Smooth muscle cell (in vitro differentiated cells): ENCODE measurements at regions not wholly inside any gene's neighbourhood (a gene's known extent, or its start where the extent isn't known, plus 50 kb on each side); places are given as distances from the start of the nearest gene placed in this dataset.

Experiments used
- DNase-seq: peaks from one replicate; lab custom pipeline; 2025; ENCODE audit not compliant: unreplicated experiment; lab: John Stamatoyannopoulos, UW
- H2AFZ ChIP-seq: fragments of 200-600 bp; sonication (generic); 2 replicates; pipeline ENCODE4 v1.6.0; 2016; ENCODE audit warnings: antibody characterized with exemption, low read depth, mild to moderate bottlenecking
- H3F3A ChIP-seq: fragments of 200-600 bp; sonication (generic); 2 replicates; pipeline ENCODE4 v1.6.0; 2017; ENCODE audit warnings: antibody characterized with exemption, low read depth
- H3K27ac ChIP-seq: fragments of 200-600 bp; sonication (generic); 2 replicates; pipeline ENCODE4 v1.5.1; 2016; ENCODE audit warnings: low read depth, mild to moderate bottlenecking
- H3K27me3 ChIP-seq: fragments of 200-600 bp; sonication (generic); 2 replicates; pipeline ENCODE4 v1.6.1; 2016; ENCODE audit warnings: low read depth, mild to moderate bottlenecking
- H3K36me3 ChIP-seq: fragments of 200-600 bp; sonication (generic); 2 replicates; pipeline ENCODE4 v1.5.1; 2016; ENCODE audit warnings: low read depth
- H3K4me1 ChIP-seq: fragments of 200-600 bp; sonication (generic); 2 replicates; pipeline ENCODE4 v1.5.1; 2016; ENCODE audit warnings: low read depth
- H3K4me2 ChIP-seq: fragments of 200-600 bp; sonication (generic); 2 replicates; pipeline ENCODE4 v1.6.0; 2016; ENCODE audit warnings: mild to moderate bottlenecking
- H3K4me3 ChIP-seq: fragments of 200-600 bp; sonication (generic); 2 replicates; pipeline ENCODE4 v1.5.1; 2016; ENCODE audit warnings: mild to moderate bottlenecking
- H3K79me2 ChIP-seq: fragments of 200-600 bp; sonication (generic); 2 replicates; pipeline ENCODE4 v1.6.0; 2016; ENCODE audit warnings: low read depth, mild to moderate bottlenecking
- H3K9ac ChIP-seq: fragments of 200-600 bp; sonication (generic); 2 replicates; pipeline ENCODE4 v1.6.0; 2016; ENCODE audit warnings: low read depth
- H3K9me3 ChIP-seq: fragments of 200-600 bp; sonication (generic); replicated peaks from 2 replicates; pipeline ENCODE4 v1.5.1; 2016; ENCODE audit warnings: low read depth
- H4K20me1 ChIP-seq: fragments of 200-600 bp; sonication (generic); 2 replicates; pipeline ENCODE4 v1.6.0; 2016; ENCODE audit warnings: low read depth
- CTCF ChIP-seq: fragments of 200-600 bp; sonication (generic); IDR thresholded peaks from 2 replicates; pipeline ENCODE4 v1.5.1; 2017; ENCODE audit warnings: borderline replicate concordance, mild to moderate bottlenecking, antibody characterized with exemption; ENCODE audit not compliant: insufficient read depth, poor library complexity, severe bottlenecking
- WGBS: methylation state at CpG from one replicate; pipeline ENCODE4 v1.1.7; 2016; ENCODE audit warnings: low lambda C conversion rate; 5-methylcytosine and 5-hydroxymethylcytosine counted together

- TF ChIP-seq CTCF = no peak
- 93% methylated on average over 4 of the region's 4 CpGs for WGBS
- no peaks in the 10 kb centered on the region for H3K4me1 ChIP-seq
These were observed 217.2 kb downstream of the ZNF516 start for GRCh38 chr18:76277801-76278200.

GRCh38 chr18:76275727-76276313 lies 219.2 kb downstream of the ZNF516 start:
- WGBS = 81% methylated on average over 7 of the region's 7 CpGs
- H3K9ac ChIP-seq = no peak overlapping the region
- H3K27ac ChIP-seq = no peak overlapping the region
- no peaks in the 10 kb centered on the region for H3K27me3 ChIP-seq
- no peaks in the 10 kb centered on the region for H3K9me3 ChIP-seq
- no peaks in the 10 kb centered on the region for H3K4me1 ChIP-seq
- no peaks in the 10 kb centered on the region for H3K79me2 ChIP-seq
- no peak overlapping the region for H3K4me3 ChIP-seq
- no peaks in the 10 kb centered on the region for H3F3A ChIP-seq
- H3K36me3 ChIP-seq = no peaks in the 10 kb centered on the region
- H4K20me1 ChIP-seq = no peaks in the 10 kb centered on the region
- H2AFZ ChIP-seq = no peak overlapping the region
- TF ChIP-seq CTCF = no peak
- H3K4me2 ChIP-seq = no peak overlapping the region
- DNase-seq = no peak

More at GRCh38 chr18:76277801-76278200, 217.2 kb downstream of the ZNF516 start:
- DNase-seq = no peak
- H3K4me2 ChIP-seq = no peak overlapping the region
- H3K9ac ChIP-seq = no peak overlapping the region
- H3K9me3 ChIP-seq = no peaks in the 10 kb centered on the region
- H3K4me3 ChIP-seq = no peak overlapping the region
- H4K20me1 ChIP-seq = no peaks in the 10 kb centered on the region
- no peak overlapping the region for H3K27ac ChIP-seq
- no peaks in the 10 kb centered on the region for H3K36me3 ChIP-seq
- H3K27me3 ChIP-seq = no peaks in the 10 kb centered on the region
- H3F3A ChIP-seq = no peaks in the 10 kb centered on the region
- H3K79me2 ChIP-seq = no peaks in the 10 kb centered on the region
- H2AFZ ChIP-seq = no peak overlapping the region

GRCh38 chr18:76274468-76275289 lies 220.4 kb downstream of the ZNF516 start:
- Histone ChIP-seq H4K20me1 (no peaks in the 10 kb centered on the region), H3K4me2 (no peak overlapping the region), H2AFZ (no peak overlapping the region), H3K4me3 (no peak overlapping the region), H3K9me3 (no peaks in the 10 kb centered on the region), H3K79me2 (no peaks in the 10 kb centered on the region), H3K27ac (no peak overlapping the region), H3K27me3 (no peaks in the 10 kb centered on the region), H3K36me3 (no peaks in the 10 kb centered on the region), H3K4me1 (no peaks in the 10 kb centered on the region), H3F3A (no peaks in the 10 kb centered on the region), H3K9ac (no peak overlapping the region)
- DNase-seq = no peak
- peak; percentile 42 for TF ChIP-seq CTCF
- 45% methylated on average over 19 of the region's 19 CpGs for WGBS
